Upper lobe of left lung (tissue), 4 donors: ENCODE measurements at regions not wholly inside any gene's neighbourhood (a gene's known extent, or its start where the extent isn't known, plus 50 kb on each side); places are given as distances from the start of the nearest gene placed in this dataset.

ENCODE experiments used
- EP300 ChIP-seq, 4 donors: sonication (generic); formaldehyde crosslinking; IDR thresholded peaks; one replicate each; pipeline ENCODE4 v1.5.1; 2017; ENCODE audit warnings: antibody characterized with exemption in 4 of 4, control low read depth in 2 of 4
- POLR2A ChIP-seq, 4 donors: fragments of 450-650 bp; IDR thresholded peaks; one replicate each; pipeline ENCODE4 v1.5.1; 2016 to 2017; ENCODE audit warnings: antibody characterized with exemption in 4 of 4, mild to moderate bottlenecking in 2 of 4
- TF ChIP-seq, protein P1 (sequence below), 6 experiments: fragments of 450-650 bp in 4 of 6; fragments of 200-600 bp in 2 of 6; sonication (generic) in 2 of 6; IDR thresholded peaks; one replicate each; pipeline ENCODE4 v1.5.1; 2016 to 2019; ENCODE audit warnings: antibody characterized with exemption in 6 of 6

DNA sequence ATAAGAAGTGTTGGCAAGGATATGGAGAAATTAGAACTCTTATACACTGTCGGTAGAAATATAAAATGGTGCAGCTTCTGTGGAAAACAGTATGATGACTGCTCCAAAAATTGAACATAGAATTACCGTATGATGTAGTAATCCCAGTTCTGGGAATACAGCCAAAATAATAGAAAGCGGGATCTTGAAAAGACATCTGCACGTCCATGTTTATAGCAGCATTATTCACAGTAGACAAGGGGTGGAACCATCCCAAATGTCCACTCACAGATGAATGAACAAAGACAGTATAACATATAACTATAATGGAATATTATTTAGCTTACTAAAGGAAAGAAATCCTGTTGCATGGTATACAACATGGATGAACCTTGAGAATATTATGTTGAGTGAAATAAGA lies 257.7 kb downstream of the TDRD15 start:
- TF ChIP-seq, protein P1, sequence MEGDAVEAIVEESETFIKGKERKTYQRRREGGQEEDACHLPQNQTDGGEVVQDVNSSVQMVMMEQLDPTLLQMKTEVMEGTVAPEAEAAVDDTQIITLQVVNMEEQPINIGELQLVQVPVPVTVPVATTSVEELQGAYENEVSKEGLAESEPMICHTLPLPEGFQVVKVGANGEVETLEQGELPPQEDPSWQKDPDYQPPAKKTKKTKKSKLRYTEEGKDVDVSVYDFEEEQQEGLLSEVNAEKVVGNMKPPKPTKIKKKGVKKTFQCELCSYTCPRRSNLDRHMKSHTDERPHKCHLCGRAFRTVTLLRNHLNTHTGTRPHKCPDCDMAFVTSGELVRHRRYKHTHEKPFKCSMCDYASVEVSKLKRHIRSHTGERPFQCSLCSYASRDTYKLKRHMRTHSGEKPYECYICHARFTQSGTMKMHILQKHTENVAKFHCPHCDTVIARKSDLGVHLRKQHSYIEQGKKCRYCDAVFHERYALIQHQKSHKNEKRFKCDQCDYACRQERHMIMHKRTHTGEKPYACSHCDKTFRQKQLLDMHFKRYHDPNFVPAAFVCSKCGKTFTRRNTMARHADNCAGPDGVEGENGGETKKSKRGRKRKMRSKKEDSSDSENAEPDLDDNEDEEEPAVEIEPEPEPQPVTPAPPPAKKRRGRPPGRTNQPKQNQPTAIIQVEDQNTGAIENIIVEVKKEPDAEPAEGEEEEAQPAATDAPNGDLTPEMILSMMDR (IDR thresholded peaks at IDR 0.05) = no peak
- TF ChIP-seq EP300 (IDR thresholded peaks at IDR 0.05) = no peak
- no peak for TF ChIP-seq POLR2A (IDR thresholded peaks at IDR 0.05)
